IMR-90 (cell line): ENCODE measurements at regions not wholly inside any gene's neighbourhood (a gene's known extent, or its start where the extent isn't known, plus 50 kb on each side); places are given as distances from the start of the nearest gene placed in this dataset.

Experiments used
- ATAC-seq: fragments of 200-7000 bp; cut with Tn5 transposase; 2 replicates; pipeline ENCODE4 v1.9.1; 2020; ENCODE audit warnings: low read depth, mild to moderate bottlenecking, moderate library complexity
- BruUV-seq: library from RNA; stranded (reverse); fragments of 400-500 nt; replicated peaks from 2 replicates; lab custom pipeline; 2021; lab: Mats Ljungman, UMichigan
- CTCF ChIA-PET: fragments of 300-600 bp; formaldehyde crosslinking; extraction: SDS; loops from one replicate; lab custom pipeline; 2021; ENCODE audit warnings: antibody characterized with exemption; lab: Yijun Ruan, JAX
- POLR2A ChIA-PET: fragments of 300-600 bp; sonication (Branson Sonifier 250); formaldehyde crosslinking; loops from one replicate; lab custom pipeline; 2022; ENCODE audit warnings: antibody characterized with exemption; ENCODE audit not compliant: unreplicated experiment; lab: Charles Lee
- DNase-seq: peaks from one replicate; pipeline ENCODE4 v3.0.0; 2013
- H2AFZ ChIP-seq: replicated peaks from 2 replicates; pipeline ENCODE3; 2013; ENCODE audit warnings: low read length, mild to moderate bottlenecking; ENCODE audit not compliant: poor library complexity
- H2AK5ac ChIP-seq: 2 replicates; pipeline ENCODE4 v1.6.1; 2013; ENCODE audit warnings: low read depth, low read length, inconsistent platforms
- H2AK9ac ChIP-seq: replicated peaks from 2 replicates; pipeline ENCODE3; 2013; ENCODE audit warnings: mild to moderate bottlenecking, low read depth, low read length, moderate library complexity; ENCODE audit not compliant: poor library complexity
- H2BK120ac ChIP-seq: 2 replicates; pipeline ENCODE4 v1.6.1; 2013; ENCODE audit warnings: low read depth, low read length, inconsistent platforms
- H2BK15ac ChIP-seq: 3 replicates; pipeline ENCODE4 v1.6.1; 2013; ENCODE audit warnings: low read depth, low read length, inconsistent platforms
- H2BK20ac ChIP-seq: 2 replicates; pipeline ENCODE4 v1.6.1; 2013; ENCODE audit warnings: low read depth, mild to moderate bottlenecking, inconsistent platforms, low read length, moderate library complexity
- H2BK5ac ChIP-seq: 2 replicates; pipeline ENCODE4 v1.6.1; 2013; ENCODE audit warnings: mild to moderate bottlenecking, low read depth, low read length, inconsistent platforms; ENCODE audit not compliant: poor library complexity, severe bottlenecking
- H3K14ac ChIP-seq: replicated peaks from 2 replicates; pipeline ENCODE4 v1.6.1; 2013; ENCODE audit warnings: low read depth, low read length, inconsistent platforms
- H3K18ac ChIP-seq: 2 replicates; pipeline ENCODE4 v1.6.1; 2013; ENCODE audit warnings: low read depth, low read length, control low read depth
- H3K23ac ChIP-seq: 2 replicates; pipeline ENCODE4 v1.6.1; 2013; ENCODE audit warnings: low read depth, low read length, inconsistent platforms
- H3K27ac ChIP-seq: 2 replicates; pipeline ENCODE4 v1.5.1; 2013; ENCODE audit warnings: mild to moderate bottlenecking, control low read depth, low read length; ENCODE audit not compliant: insufficient read depth
- H3K27me3 ChIP-seq: 2 replicates; pipeline ENCODE4 v1.6.1; 2013; ENCODE audit warnings: low read length; ENCODE audit not compliant: control insufficient read depth, insufficient read depth
- H3K36me3 ChIP-seq: 2 replicates; pipeline ENCODE4 v1.6.1; 2013; ENCODE audit warnings: low read length, mixed read lengths; ENCODE audit not compliant: control insufficient read depth, insufficient read depth
- H3K4ac ChIP-seq: 2 replicates; pipeline ENCODE4 v1.6.1; 2013; ENCODE audit warnings: low read depth, low read length, inconsistent platforms
- H3K4me1 ChIP-seq: 2 replicates; pipeline ENCODE4 v1.6.1; 2013; ENCODE audit warnings: low read length, mixed read lengths; ENCODE audit not compliant: control insufficient read depth, insufficient read depth
- H3K4me2 ChIP-seq: 2 replicates; pipeline ENCODE4 v1.6.1; 2013; ENCODE audit warnings: low read depth, mild to moderate bottlenecking, control low read depth, low read length, moderate library complexity
- H3K4me3 ChIP-seq: 2 replicates; pipeline ENCODE4 v1.5.1; 2013; ENCODE audit warnings: low read depth, mild to moderate bottlenecking, control low read depth, low read length, moderate library complexity; ENCODE audit not compliant: insufficient read depth
- H3K56ac ChIP-seq: 2 replicates; pipeline ENCODE4 v1.6.1; 2013; ENCODE audit warnings: low read length, inconsistent platforms; ENCODE audit not compliant: insufficient read depth; ENCODE audit errors: extremely low read depth
- H3K79me1 ChIP-seq, 2 experiments: 2 replicates each; pipeline ENCODE4 v1.6.1; 2013; ENCODE audit warnings: low read length in 2 of 2, inconsistent platforms in 1 of 2, low read depth in 1 of 2
- H3K9ac ChIP-seq: 2 replicates; pipeline ENCODE4 v1.6.1; 2013; ENCODE audit warnings: low read depth, low read length, control low read depth
- H3K9me1 ChIP-seq: 2 replicates; pipeline ENCODE4 v1.6.1; 2013; ENCODE audit warnings: low read length, inconsistent platforms; ENCODE audit not compliant: insufficient read depth
- H3K9me3 ChIP-seq: 2 replicates; pipeline ENCODE4 v1.6.1; 2013; ENCODE audit warnings: low read length; ENCODE audit not compliant: control insufficient read depth, insufficient read depth
- H4K20me1 ChIP-seq: 2 replicates; pipeline ENCODE4 v1.6.1; 2013; ENCODE audit warnings: low read length, inconsistent platforms; ENCODE audit not compliant: insufficient read depth
- H4K5ac ChIP-seq: 2 replicates; pipeline ENCODE4 v1.6.1; 2013; ENCODE audit warnings: mild to moderate bottlenecking, low read depth, low read length, control low read depth
- H4K8ac ChIP-seq, 2 experiments: 2 replicates each; pipeline ENCODE4 v1.6.1; 2013; ENCODE audit warnings: low read depth in 2 of 2, low read length in 2 of 2, control low read depth in 1 of 2, inconsistent platforms in 1 of 2
- H4K91ac ChIP-seq: 2 replicates; pipeline ENCODE4 v1.6.1; 2013; ENCODE audit warnings: low read depth, low read length, inconsistent platforms; ENCODE audit not compliant: insufficient read depth
- CHD1 ChIP-seq: IDR thresholded peaks from 2 replicates; pipeline ENCODE4 v1.6.1; 2012; ENCODE audit warnings: low read depth, low read length, improper control_type of control experiment
- dilution Hi-C: fragments of 300-500 bp; cut with HindIII; formaldehyde crosslinking; loops from one replicate; pipeline ENCODE4 v1.14.3; 2018; ENCODE audit warnings: low sequenced_read_pairs; ENCODE audit not compliant: unreplicated experiment
- in situ Hi-C: fragments of 300-500 bp; cut with MboI; formaldehyde crosslinking; loops from 3 replicates; pipeline ENCODE4 v1.14.3; 2019; ENCODE audit warnings: low sequenced_read_pairs, inconsistent platforms, mixed read lengths
- intact Hi-C: fragments of 100-400 bp; cut with micrococcal nuclease; formaldehyde crosslinking; loops from 2 replicates; pipeline ENCODE4 v1.10.0; 2022
- TF ChIP-seq, protein P1 (sequence below): fragments of 150-350 bp; IDR thresholded peaks from 2 replicates; pipeline ENCODE4 v1.6.1; 2016; ENCODE audit warnings: low read depth, mild to moderate bottlenecking, low read length, moderate library complexity, borderline replicate concordance

DNA sequence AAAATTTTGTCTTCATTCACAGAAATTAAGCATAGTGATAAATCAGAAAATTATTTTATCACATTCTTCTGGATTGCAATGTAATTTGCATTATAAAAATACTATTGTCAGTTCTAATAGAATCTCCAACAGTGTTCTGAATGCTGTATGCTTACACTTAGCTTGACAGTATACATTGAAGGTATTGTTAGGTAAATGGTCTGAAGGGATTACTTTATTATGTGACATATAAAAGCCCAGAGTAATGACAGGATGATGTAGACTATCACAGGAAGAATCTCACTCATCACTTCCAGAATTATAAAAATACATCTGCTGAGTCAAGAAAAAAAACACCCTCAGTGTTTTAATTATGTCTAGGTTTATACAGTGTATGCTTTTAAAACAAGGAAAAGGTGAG lies 1532.5 kb upstream of the RAG2 start:
- dilution Hi-C loops (no loop called here), intact Hi-C loops (no loop called here), in situ Hi-C loops (no loop called here)
- H4K91ac ChIP-seq = no peak overlapping the region
- no peaks in the 10 kb centered on the region for H3K9me1 ChIP-seq
- ChIA-PET POLR2A (no interaction called here), CTCF (no interaction called here)
- no peak overlapping the region for H2AK9ac ChIP-seq
- no peaks in the 10 kb centered on the region for H3K79me1 ChIP-seq
- H2BK15ac ChIP-seq = no peak overlapping the region
- H2BK5ac ChIP-seq = no peak overlapping the region
- H3K4me3 ChIP-seq = no peak overlapping the region
- no peaks in the 10 kb centered on the region for H3K27me3 ChIP-seq
- no peak overlapping the region for H2AK5ac ChIP-seq
- no peak overlapping the region for H2BK20ac ChIP-seq
- H3K23ac ChIP-seq = no peak overlapping the region
- BruUV-seq = no TSS peak
- no peak overlapping the region for H2BK120ac ChIP-seq
- H3K56ac ChIP-seq = no peak overlapping the region
- no peak overlapping the region for H3K4ac ChIP-seq
- no peaks in the 10 kb centered on the region for H3K4me1 ChIP-seq
- TF ChIP-seq CHD1 = no peak
- TF ChIP-seq, protein P1, sequence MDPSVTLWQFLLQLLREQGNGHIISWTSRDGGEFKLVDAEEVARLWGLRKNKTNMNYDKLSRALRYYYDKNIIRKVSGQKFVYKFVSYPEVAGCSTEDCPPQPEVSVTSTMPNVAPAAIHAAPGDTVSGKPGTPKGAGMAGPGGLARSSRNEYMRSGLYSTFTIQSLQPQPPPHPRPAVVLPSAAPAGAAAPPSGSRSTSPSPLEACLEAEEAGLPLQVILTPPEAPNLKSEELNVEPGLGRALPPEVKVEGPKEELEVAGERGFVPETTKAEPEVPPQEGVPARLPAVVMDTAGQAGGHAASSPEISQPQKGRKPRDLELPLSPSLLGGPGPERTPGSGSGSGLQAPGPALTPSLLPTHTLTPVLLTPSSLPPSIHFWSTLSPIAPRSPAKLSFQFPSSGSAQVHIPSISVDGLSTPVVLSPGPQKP = no peak
- ATAC-seq = no peak
- H3K9ac ChIP-seq = no peak overlapping the region
- DNase-seq = no peak
- H3K4me2 ChIP-seq = no peak overlapping the region
- no peak overlapping the region for H3K27ac ChIP-seq
- H3K9me3 ChIP-seq = no peaks in the 10 kb centered on the region
- H4K8ac ChIP-seq = no peak overlapping the region
- H2AFZ ChIP-seq = no peak overlapping the region
- no peaks in the 10 kb centered on the region for H3K36me3 ChIP-seq
- H4K20me1 ChIP-seq = no peaks in the 10 kb centered on the region
- no peak overlapping the region for H3K18ac ChIP-seq
- no peak overlapping the region for H3K14ac ChIP-seq
- H4K5ac ChIP-seq = no peak overlapping the region
